ENCODE measurements at regions not wholly inside any gene's neighbourhood (a gene's known extent, or its start where the extent isn't known, plus 50 kb on each side); places are given as distances from the start of the nearest gene placed in this dataset.

- TF ChIP-seq CTCF (IDR thresholded peaks at IDR 0.05; ENCODE audit: borderline replicate concordance, control extremely low read depth, extremely low read depth, insufficient read depth, missing control alignments), result no peak
- DNase-seq (ENCODE audit: low spot score), result no peak
- in situ Hi-C loops (cut with MboI; ENCODE audit: low sequenced_read_pairs, unreplicated experiment), result no loop called here
Measured at GRCh38 chr4:160887668-160888067, 1276.1 kb downstream of the FSTL5 start.

GRCh38 chr4:160894128-160894527, 1269.7 kb downstream of the FSTL5 start:
- DNase-seq (ENCODE audit: low spot score), result no peak
- in situ Hi-C loops (cut with MboI; ENCODE audit: low sequenced_read_pairs, unreplicated experiment), result no loop called here
- TF ChIP-seq CTCF (IDR thresholded peaks at IDR 0.05; ENCODE audit: borderline replicate concordance, control extremely low read depth, extremely low read depth, insufficient read depth, missing control alignments), result no peak

- no peak for DNase-seq (ENCODE audit: low spot score)
- in situ Hi-C loops (cut with MboI; ENCODE audit: low sequenced_read_pairs, unreplicated experiment), result no loop called here
- TF ChIP-seq CTCF (IDR thresholded peaks at IDR 0.05; ENCODE audit: borderline replicate concordance, control extremely low read depth, extremely low read depth, insufficient read depth, missing control alignments), result no peak
Measured at GRCh38 chr4:160894809-160895208, 1269.0 kb downstream of the FSTL5 start.

GRCh38 chr4:160927311-160927710, 1236.5 kb downstream of the FSTL5 start:
- no peak for TF ChIP-seq CTCF (IDR thresholded peaks at IDR 0.05; ENCODE audit: borderline replicate concordance, control extremely low read depth, extremely low read depth, insufficient read depth, missing control alignments)
- in situ Hi-C loops (cut with MboI; ENCODE audit: low sequenced_read_pairs, unreplicated experiment), result no loop called here
- no peak for DNase-seq (ENCODE audit: low spot score)

GRCh38 chr4:160928482-160928881, 1235.3 kb downstream of the FSTL5 start:
- in situ Hi-C loops (cut with MboI; ENCODE audit: low sequenced_read_pairs, unreplicated experiment), result no loop called here
- no peak for DNase-seq (ENCODE audit: low spot score)
- no peak for TF ChIP-seq CTCF (IDR thresholded peaks at IDR 0.05; ENCODE audit: borderline replicate concordance, control extremely low read depth, extremely low read depth, insufficient read depth, missing control alignments)

- in situ Hi-C loops (cut with MboI; ENCODE audit: low sequenced_read_pairs, unreplicated experiment), result no loop called here
- DNase-seq (ENCODE audit: low spot score), result no peak
- no peak for TF ChIP-seq CTCF (IDR thresholded peaks at IDR 0.05; ENCODE audit: borderline replicate concordance, control extremely low read depth, extremely low read depth, insufficient read depth, missing control alignments)
Measured at GRCh38 chr4:160947653-160948052, 1216.1 kb downstream of the FSTL5 start.

- no peak for TF ChIP-seq CTCF (IDR thresholded peaks at IDR 0.05; ENCODE audit: borderline replicate concordance, control extremely low read depth, extremely low read depth, insufficient read depth, missing control alignments)
- no peak for DNase-seq (ENCODE audit: low spot score)
- in situ Hi-C loops (cut with MboI; ENCODE audit: low sequenced_read_pairs, unreplicated experiment), result no loop called here
Measured at GRCh38 chr4:160956875-160957274, 1206.9 kb downstream of the FSTL5 start.

Measured in GM13976 (cell line).